Retina (tissue), 1 donor: ENCODE measurements at regions not wholly inside any gene's neighbourhood (a gene's known extent, or its start where the extent isn't known, plus 50 kb on each side); places are given as distances from the start of the nearest gene placed in this dataset.
"Not testable (repeated sequence)": the region's sequence is repeated elsewhere in the genome, so short reads cannot be mapped to it uniquely, and the experiment has no call there.

Experiments used
- DNase-seq: peaks from one replicate; pipeline ENCODE4 v3.0.0-alpha.2; 2016

DNA sequence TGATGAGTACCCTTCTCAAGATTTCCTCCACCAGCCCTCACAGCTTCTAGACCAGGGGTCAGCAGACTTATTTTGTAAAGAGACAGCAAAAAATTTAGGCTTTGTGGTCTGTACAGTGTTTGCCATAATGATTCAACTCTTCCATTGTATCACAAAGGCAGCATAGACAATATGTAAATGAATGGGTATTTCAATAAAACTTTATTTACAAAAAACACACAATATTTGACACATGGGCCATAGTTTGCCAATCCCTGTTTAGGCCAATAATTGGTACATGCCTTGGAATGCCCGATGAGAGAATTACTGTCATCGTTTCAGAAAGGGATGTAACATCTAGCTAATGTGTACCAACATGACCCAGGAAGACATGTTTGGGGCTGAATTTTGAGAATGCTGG is 178.9 kb upstream of the GALNT2 start:
- no peak for DNase-seq

DNA sequence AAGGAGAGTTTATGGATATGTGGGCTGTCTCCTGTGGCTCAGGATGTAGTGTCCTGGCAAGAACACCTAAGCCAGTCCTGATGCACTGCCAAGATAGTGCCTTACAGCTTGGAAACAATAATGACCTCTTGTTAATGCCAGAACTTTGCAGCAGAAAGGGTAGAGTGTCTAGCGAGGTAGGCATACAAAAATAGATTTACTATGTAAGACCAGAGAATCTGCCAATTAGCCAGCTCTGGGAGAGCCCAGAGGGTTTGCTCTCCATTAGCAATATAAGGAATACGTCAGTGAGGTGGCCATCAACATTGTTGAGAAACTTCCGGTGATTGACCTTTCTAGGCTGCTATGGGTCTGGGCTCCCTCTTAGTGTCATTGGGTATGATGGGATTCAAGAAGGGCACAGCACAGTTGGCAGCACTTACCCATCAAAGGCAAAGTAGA is 178.5 kb upstream of the GALNT2 start:
- DNase-seq, result no peak

DNA sequence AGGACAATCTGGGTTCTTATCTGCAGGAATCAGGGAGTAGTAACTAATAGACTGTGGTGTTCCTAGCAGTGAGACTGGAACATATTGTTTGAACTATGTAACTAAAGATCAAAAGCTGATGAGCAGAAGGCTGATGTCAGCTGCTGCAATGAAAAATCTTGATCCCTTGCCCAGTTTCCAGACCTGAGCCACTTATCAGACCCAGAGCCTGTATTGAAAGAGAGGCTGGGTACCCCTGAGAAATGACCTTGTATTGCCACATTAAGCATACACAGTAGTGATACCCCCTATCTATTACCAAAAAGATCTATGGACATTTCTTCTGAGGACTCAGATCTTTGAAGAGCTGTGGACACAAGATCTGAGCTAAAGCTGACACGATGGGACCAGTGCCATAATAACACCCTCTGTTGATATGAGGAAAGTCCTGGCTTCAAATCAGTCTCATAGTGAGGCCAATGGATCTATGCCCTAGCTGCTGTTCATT is 178.0 kb upstream of the GALNT2 start:
- no peak for DNase-seq

DNA sequence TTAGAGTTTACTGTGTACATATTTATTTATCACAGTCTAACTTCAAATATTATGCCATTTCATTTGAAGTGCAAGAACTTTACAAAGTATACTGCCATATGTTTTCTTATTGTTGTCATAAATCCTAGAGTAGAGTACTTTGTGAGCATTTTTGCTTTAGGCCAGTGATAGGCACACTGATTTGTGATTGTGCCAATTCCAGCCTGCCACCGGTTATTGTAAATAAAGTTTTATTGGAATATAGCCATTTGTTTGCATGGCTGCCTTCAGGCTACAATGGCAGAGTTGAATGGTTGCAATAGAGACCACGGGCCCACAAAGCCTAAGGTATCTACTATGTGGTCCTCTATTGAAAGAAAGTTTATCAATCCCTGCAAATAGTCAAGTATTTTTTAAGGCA is 175.8 kb upstream of the GALNT2 start:
- DNase-seq, result no peak

DNA sequence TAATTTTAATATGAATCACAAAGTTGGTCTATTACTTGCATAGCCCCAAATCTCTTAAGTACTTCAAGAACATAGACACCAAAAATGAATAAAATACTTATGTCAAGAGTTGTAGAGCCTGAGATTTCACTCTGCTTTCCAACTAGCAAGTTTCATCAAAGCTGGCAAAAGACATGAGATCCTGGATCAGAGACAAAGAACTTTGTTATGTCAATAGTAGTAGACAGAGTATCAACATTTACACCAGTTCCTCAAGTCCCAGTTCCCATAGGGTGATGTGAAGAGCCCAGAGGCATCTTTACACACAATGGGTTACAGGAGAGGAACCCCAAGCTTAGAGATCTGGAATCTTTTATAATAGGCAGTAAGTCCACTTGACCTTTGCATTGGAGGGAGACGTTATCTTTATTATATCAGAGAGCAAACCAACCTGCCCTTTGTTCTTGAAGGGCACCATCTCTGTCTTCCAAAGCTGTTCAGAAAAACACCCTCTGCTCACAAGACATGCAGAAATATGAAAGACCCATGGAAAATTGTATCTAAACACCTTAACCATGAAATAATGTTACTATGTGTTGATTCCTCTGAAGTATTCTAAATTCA is 174.4 kb upstream of the GALNT2 start:
- no peak for DNase-seq

DNA sequence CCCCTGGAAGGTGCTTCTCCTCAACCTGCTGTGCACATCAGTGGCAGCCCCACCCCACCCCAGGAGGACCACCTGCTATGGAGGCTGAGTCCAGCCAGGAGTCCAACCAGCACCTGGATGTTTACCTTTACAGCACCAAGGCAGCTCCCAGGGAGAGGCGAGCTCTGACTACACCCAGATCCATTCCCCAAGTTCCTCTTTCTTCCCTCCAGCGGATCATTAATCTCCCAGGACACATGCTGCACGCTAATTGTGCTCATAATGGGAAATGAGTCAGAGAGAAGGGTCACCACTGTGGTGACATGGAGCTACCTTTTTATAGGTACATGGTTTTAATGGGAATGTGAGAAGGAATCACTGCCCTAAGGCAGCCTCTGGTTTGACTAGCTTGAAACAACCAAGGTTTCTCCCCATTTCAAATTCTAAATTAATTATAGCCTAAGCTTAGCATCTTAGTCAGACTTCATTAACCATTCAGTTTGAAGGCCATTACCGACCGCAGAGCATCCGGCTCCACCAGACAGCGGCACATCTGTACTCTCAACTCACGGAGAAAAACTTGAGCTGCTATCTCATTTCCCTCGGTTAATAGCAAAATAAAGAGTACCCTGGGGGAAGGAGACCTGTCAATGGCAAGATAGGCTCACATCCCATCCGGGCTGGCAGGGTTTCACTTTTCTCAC is 173.1 kb upstream of the GALNT2 start:
- no peak for DNase-seq

DNA sequence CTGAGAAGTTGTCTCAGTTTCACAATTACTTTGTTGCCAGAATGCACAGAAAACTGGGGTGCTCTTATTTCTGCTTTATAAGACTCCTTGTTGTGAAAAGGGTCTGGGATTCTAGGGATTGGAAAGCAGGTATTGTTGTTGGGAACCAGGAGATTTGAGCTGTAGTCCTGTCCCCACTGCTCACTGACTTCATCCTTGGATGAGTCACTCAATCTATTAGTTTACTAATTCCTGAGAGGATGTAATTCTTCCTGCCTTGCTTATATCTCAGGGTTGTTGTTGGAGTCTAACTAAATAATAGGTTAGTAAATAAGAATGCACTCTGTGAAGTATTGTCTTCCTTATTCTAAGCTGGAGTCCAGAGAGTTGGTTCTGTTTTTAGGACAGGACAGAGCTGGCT is 172.5 kb upstream of the GALNT2 start:
- no peak for DNase-seq

DNA sequence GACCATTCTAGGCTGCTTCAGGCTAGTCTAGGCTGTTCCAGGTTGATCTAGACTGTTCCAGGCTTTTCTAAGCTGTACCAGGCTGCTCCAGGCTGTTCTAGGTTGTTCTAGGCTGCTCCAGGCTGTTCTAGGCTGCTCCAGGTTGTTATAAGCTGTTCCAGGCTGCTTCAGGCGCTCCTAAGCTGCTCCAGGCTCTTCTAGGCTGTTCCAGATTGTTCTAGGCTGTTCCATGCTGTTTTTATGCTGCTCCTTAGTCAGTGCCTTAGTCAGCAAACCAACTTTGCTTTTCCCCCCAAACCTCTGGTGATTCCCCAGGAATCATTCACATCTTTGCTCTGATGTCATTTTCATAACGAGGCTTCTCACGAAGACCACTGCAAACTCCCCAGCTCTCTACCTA is 171.4 kb upstream of the GALNT2 start:
- DNase-seq, result no peak

DNA sequence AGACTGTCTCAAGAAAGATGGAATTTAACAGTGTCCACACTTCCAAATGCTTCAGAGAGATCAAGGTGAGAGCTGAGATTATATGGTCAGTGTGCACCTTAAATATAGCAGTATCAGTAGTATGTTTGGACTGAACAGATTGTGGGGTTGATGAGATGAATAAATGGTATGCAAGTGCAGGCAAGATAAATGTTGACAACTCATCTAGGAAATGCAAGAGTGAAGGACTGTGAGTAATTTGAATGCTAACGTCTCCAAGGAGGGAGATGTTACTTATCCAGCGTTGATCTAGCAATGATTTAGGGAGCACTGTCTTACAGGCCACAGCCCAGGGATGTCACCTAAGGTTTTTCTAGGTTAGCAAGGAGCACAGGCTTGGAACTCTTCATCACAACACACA is 170.7 kb upstream of the GALNT2 start:
- no peak for DNase-seq

DNA sequence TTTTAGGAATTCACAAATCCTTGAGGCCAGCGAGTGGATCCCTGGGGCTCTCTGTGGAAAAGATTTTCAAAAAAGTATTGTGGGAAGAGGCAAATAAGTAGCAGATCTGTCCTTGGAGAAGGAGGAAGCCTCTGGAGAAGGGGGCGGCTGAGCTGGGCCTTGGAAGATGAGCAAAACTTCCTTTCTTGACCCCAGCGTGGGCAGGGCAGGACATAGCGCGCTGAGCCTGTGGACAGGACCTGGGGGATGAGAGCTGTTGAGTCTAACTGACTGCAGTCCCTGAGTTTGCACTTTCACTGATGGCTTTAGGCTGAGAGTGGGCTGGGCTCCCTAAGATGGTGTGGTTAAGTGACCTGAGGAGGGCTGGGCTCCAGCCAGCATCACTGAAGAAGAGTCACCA is 170.2 kb upstream of the GALNT2 start:
- no peak for DNase-seq

DNA sequence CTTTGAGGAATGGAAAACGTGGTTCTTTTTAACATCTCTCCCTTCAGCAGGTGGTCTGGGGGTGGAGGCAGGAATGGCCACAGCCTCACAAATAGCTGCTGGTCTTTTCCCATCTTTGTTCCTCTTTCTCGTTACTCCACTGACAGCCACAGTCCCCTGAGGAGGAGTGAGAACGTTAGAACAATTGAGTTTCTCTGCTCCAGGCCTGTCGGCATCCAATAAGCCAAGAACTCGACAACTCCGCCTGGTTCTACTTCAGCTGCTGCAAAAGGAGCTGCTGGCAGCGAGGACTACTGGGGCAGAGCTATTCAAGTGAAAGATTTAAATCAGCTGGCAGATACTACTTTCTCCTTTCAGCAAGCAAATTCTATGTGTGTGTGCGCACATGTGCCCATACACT is 169.5 kb upstream of the GALNT2 start:
- no peak for DNase-seq

DNA sequence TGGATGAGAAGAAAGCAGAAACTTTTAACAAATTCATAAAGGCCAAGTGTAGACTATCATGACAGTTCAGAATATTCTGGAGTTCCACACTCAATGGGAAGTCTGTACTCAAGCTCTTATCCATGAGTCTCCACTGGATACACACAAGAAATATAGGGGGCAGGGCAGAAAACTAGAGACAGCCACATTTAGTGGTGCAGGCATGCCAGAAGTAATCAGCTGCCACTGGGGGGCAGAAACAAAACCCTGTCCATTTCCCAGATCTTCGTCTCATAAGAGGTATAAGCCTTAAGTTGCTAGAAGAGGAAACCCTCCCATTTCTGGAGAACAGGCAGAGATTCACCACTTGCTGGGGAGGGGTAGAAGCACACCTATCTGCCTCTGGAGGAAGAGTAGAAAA is 166.8 kb upstream of the GALNT2 start:
- DNase-seq, result no peak

DNA sequence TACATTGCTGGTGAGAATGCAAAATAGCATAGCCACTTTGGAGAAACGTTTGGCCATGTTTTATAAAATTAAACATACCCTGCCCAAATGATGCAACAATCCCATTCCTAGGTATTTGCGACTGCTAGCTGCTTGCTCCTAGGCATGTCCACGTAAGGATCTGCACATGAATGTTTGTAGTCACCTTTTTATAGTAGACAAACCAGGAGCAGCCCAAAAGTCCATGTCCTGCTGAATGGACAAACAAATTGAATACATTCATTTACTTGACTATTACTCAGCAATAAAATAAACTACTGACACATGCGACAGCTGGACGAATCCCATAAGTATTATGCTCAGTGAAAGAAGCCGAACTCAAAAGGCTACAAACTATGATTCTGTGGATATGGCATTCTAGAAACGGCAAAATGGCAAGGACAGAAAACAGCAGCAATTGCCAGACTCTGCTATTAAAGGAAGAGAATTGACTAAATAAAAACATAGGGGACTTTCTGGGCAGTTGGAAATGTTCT is 161.9 kb upstream of the GALNT2 start:
- no peak for DNase-seq

DNA sequence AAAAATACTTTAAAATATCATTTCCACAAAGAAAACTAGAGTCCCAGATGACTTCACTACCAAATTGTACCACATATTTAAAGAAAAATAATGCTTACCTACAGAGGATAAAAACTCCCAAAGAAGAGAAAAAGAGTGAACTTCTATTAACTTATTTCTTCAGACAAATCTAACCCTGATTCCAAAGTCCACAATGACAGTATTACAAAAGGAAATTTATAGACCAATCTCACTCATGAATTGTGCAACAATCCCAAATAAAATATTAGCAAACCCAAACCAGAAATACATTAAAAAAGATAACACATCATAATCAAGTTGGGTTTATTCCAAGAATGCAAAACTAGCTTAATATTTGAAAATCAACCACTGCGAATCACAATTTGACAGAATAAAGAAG is 161.4 kb upstream of the GALNT2 start:
- DNase-seq, result no peak

DNA sequence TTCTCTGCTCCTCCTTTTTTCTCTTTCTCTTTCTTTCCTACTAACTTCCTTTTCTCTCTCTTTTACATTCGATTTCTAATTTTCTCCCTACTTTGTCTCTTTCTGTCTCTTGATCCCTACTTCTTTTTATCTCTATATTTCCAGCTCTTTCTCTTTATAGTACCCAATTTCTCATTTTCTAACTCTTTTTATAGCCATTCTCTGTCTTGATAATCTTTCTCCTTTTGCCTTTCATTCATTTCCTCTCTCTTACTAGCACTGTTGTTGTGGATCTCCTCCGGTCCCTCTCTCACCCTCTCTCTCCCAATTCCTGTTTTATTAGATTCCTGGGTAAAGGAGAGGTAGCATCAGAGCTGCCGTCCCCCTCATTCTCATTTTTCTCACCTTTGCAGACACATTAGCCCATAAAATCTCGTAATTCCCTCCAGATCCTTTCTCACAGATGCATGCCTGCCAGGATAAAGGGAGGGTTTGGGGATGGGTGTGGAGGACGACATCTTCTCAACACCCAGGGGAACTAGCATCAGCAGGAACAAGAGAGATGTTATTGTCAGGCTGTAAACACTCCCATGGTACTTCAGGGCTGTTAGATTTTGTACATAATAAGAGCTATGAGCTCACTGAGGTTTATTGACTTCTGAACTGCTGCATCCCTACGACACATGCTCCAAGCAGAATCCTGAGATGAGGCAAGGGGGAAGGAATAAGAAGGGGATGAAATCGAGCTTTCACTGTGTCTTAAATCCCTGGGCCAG is 159.0 kb upstream of the GALNT2 start:
- peak; percentile 49 for DNase-seq

DNA sequence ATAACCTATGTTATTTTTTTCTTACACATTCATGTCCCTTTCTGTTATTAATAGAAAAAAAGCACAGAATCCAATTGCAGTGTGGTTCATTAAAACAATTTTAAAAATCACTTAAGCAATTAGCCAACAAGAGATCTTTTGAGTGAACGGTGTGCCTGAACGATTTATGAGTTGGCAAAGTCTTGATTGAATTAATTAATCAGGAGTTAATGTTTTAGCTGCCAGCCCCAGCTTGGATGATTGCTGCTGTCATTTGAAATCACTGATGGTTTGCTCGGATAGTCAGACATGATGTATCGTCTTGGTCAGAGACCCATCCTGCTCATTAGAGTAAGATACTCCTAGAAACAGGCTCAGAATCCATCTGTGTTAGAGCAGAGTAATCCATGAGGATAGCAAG is 158.3 kb upstream of the GALNT2 start:
- DNase-seq, result peak; percentile 31

DNA sequence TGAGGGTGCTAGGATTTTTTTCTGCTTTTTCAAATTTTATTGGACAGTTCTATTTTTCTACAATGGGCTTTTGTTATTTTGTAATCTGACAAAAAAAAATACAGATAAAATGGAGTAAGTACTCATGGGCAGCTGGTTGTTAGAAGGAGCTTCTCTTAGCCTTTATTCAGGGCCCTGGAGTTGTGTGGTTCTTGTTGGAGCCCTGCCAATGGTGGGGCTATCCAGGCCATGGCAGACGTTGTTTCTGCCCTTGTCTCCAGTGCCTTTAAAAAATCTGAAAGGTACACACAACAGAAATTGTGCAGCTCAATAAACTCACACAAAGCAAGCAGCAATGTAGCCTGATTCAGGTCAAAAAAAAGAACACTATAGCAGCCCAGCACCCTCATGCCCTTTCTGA is 153.5 kb upstream of the GALNT2 start:
- DNase-seq, result no peak

DNA sequence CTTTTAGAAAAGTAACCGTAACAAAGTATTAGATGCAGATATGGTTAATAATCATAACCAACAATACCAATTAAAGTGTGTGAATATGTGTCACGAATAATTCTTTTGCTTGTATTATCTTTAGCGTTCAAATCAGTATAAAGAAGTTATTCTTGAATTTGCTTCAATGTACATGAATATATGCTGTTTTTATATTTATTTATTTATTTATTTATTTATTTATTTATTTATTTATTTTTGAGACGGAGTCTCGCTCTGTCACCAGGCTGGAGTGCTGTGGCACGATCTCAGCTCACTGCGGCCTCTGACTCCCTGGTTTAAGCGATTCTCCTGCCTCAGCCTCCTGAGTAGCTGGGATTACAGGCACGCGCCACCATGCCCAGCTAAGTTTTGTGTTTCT is 147.6 kb upstream of the GALNT2 start:
- not testable (repeated sequence) for DNase-seq

DNA sequence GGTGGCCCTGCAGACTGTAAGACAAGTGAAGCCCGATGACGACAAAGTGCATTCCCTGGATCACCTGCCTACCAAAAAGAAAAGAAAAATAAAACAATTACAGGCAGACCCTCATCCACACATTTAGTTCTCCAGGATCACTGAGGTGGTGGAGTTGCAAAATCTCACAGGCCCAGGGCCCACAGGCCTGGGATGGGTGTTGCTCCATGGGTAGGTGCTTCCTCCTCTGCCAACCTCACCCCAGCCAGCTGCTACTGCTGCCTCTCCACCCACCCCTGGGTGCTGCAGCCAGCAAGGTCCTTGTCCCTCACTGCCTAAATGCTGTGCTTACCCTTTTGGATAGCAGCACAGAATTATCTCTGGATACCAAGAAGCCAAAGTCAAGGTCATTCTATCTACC is 146.4 kb upstream of the GALNT2 start:
- no peak for DNase-seq

DNA sequence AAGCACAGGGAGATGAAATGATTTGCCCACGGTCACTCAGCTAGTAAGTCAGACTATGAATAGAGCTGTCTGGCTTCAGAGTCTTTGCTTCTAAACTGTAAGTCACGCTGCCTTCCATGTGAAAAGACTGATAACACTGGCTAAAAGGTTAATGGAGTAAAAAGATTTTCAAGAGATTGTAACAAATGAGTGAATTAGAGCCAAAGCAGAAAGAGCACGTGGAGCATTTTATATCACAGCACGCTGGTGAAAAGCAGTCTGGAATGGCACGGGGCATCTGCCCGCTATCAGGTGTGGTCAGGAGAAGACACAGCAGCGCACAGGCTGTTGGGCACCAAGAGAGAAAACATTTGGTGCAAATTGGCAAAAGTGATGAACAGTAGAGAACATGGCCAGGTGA is 144.8 kb upstream of the GALNT2 start:
- DNase-seq, result no peak

DNA sequence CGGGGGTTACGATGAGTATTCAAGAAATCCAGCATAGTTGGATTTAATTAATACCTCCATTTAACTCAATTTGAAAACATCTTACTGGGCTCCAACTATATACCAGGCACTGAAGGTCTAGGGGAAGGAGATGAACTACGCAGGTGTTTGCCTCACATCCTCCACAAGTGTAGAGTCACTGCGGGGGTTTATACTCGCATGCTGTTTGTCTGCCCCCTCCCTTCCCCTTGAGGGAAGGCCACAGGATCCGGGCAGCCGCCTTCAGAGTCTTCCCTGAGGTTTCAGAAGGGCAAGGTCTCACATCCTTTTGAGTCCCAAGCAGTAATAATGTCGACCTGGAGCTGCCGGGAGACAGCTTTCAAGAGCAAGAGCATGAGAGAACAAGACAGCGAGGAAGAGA is 142.4 kb upstream of the GALNT2 start:
- DNase-seq, result no peak

DNA sequence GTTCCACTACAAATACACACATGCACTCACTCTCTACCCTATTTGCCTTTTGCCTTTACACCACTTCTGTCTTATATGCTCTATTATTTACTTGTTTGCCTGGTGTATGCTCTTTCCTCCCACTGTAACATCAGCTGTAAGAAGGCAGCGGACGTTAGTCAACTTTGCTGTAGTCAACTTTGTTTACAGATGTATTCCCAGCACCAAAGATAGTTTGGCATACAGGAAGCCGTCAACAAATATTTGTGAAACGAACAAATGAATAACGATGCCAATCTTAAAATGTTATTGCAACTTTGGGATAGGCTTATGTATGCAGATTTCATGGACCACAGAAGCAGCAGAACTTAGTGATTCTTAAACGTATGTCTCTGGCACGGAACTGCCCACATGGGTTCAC is 138.3 kb upstream of the GALNT2 start:
- DNase-seq, result no peak

DNA sequence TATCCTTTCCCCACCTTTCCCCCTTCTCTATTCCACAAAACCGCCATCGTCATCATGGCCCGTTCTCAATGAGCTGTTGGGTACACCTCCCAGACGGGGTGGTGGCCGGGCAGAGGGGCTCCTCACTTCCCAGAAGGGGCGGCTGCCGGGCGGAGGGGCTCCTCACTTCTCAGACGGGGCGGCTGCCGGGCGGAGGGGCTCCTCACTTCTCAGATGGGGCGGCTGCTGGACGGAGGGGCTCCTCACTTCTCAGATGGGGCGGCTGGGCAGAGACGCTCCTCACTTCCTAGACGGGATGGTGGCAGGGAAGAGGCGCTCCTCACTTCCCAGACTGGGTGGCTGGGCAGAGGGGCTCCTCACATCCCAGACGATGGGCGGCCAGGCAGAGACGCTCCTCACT is 135.3 kb upstream of the GALNT2 start:
- not testable (repeated sequence) for DNase-seq

DNA sequence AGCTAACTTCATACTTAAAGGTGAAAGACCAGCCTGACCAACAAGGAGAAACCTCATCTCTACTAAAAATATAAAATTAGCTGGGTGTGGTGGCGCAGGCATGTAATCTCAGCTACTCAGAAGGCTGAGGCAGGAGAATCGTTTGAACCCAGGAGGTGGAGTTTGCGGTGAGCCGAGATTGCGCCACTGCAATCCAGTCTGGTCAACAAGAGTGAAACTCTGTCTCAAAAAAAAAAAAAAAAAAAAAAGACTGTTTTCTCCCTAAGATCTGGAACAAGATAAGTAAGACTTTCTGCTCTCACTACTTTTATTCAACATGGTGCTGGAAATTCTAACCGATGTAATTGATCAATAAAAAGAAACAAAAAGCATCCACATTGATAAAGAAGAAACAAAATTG is 131.9 kb upstream of the GALNT2 start:
- not testable (repeated sequence) for DNase-seq
